Parathyroid adenoma (tissue), 2 donors: ENCODE measurements at regions not wholly inside any gene's neighbourhood (a gene's known extent, or its start where the extent isn't known, plus 50 kb on each side); places are given as distances from the start of the nearest gene placed in this dataset.

Source experiments
- H2AFZ ChIP-seq: fragments of 300-600 bp; sonication (generic); one replicate; pipeline ENCODE4 v1.7.0; 2017; ENCODE audit warnings: antibody characterized with exemption, mild to moderate bottlenecking
- H3K27ac ChIP-seq: fragments of 300-600 bp; sonication (generic); one replicate; pipeline ENCODE4 v1.7.0; 2017
- H3K27me3 ChIP-seq: fragments of 300-600 bp; sonication (generic); one replicate; pipeline ENCODE4 v1.7.0; 2017; ENCODE audit warnings: low read length; ENCODE audit not compliant: control insufficient read depth, insufficient read depth
- H3K36me3 ChIP-seq: fragments of 300-600 bp; sonication (generic); one replicate; pipeline ENCODE4 v1.7.0; 2017; ENCODE audit warnings: low read length; ENCODE audit not compliant: control insufficient read depth, insufficient read depth
- H3K4me1 ChIP-seq: fragments of 300-600 bp; sonication (generic); one replicate; pipeline ENCODE4 v1.7.0; 2017; ENCODE audit warnings: control low read depth
- H3K4me2 ChIP-seq: fragments of 300-600 bp; sonication (generic); one replicate; pipeline ENCODE4 v1.7.0; 2017; ENCODE audit warnings: low read length
- H3K4me3 ChIP-seq: fragments of 300-600 bp; sonication (generic); one replicate; pipeline ENCODE4 v1.7.0; 2017; ENCODE audit warnings: low read depth, low read length
- H3K79me2 ChIP-seq: fragments of 300-600 bp; sonication (generic); one replicate; pipeline ENCODE4 v1.7.0; 2017; ENCODE audit warnings: control low read depth
- H3K9ac ChIP-seq: fragments of 300-600 bp; sonication (generic); one replicate; pipeline ENCODE4 v1.7.0; 2017; ENCODE audit warnings: mild to moderate bottlenecking
- H3K9me3 ChIP-seq: fragments of 300-600 bp; sonication (generic); one replicate; pipeline ENCODE4 v1.7.0; 2017; ENCODE audit warnings: low read length; ENCODE audit not compliant: control insufficient read depth
- CTCF ChIP-seq: fragments of 300-600 bp; sonication (generic); IDR thresholded peaks from one replicate; pipeline ENCODE4 v1.7.0; 2017; ENCODE audit warnings: antibody characterized with exemption, mild to moderate bottlenecking
- donor health status: primary hyperparathyroidism.

- H3K9ac ChIP-seq = no peak overlapping the region
- no peaks in the 10 kb centered on the region for H3K79me2 ChIP-seq
- no peak overlapping the region for H3K4me2 ChIP-seq
- no peak overlapping the region for H2AFZ ChIP-seq
- no peak for TF ChIP-seq CTCF
- no peaks in the 10 kb centered on the region for H3K36me3 ChIP-seq
- no peaks in the 10 kb centered on the region for H3K4me1 ChIP-seq
- H3K4me3 ChIP-seq = no peak overlapping the region
- H3K27ac ChIP-seq = no peak overlapping the region
- no peaks in the 10 kb centered on the region for H3K9me3 ChIP-seq
- no peaks in the 10 kb centered on the region for H3K27me3 ChIP-seq
These were observed 342.7 kb downstream of the TBC1D4 start for GRCh38 chr13:75139291-75139690.

GRCh38 chr13:75137911-75138571 is 343.9 kb downstream of the TBC1D4 start:
- H2AFZ ChIP-seq = no peak overlapping the region
- H3K4me2 ChIP-seq = no peak overlapping the region
- no peak overlapping the region for H3K9ac ChIP-seq
- H3K4me1 ChIP-seq = no peaks in the 10 kb centered on the region
- H3K36me3 ChIP-seq = no peaks in the 10 kb centered on the region
- no peaks in the 10 kb centered on the region for H3K79me2 ChIP-seq
- H3K9me3 ChIP-seq = no peaks in the 10 kb centered on the region
- no peak overlapping the region for H3K27ac ChIP-seq
- H3K27me3 ChIP-seq = no peaks in the 10 kb centered on the region
- TF ChIP-seq CTCF = no peak
- no peak overlapping the region for H3K4me3 ChIP-seq

GRCh38 chr13:75136151-75136550 is 345.8 kb downstream of the TBC1D4 start:
- no peak for TF ChIP-seq CTCF
- Histone ChIP-seq H3K27me3 (no peaks in the 10 kb centered on the region), H3K9me3 (no peaks in the 10 kb centered on the region), H3K9ac (no peak overlapping the region), H3K79me2 (no peaks in the 10 kb centered on the region), H3K4me3 (no peak overlapping the region), H3K27ac (no peak overlapping the region), H2AFZ (no peak overlapping the region), H3K36me3 (no peaks in the 10 kb centered on the region), H3K4me1 (no peaks in the 10 kb centered on the region), H3K4me2 (no peak overlapping the region)

- H3K79me2 ChIP-seq = no peaks in the 10 kb centered on the region
- H3K4me1 ChIP-seq = no peaks in the 10 kb centered on the region
- H3K9ac ChIP-seq = no peak overlapping the region
- TF ChIP-seq CTCF = no peak
- H3K36me3 ChIP-seq = no peaks in the 10 kb centered on the region
- no peak overlapping the region for H3K4me2 ChIP-seq
- no peak overlapping the region for H3K4me3 ChIP-seq
- H3K9me3 ChIP-seq = no peaks in the 10 kb centered on the region
- no peaks in the 10 kb centered on the region for H3K27me3 ChIP-seq
- H3K27ac ChIP-seq = no peak overlapping the region
- no peak overlapping the region for H2AFZ ChIP-seq
These were observed 346.6 kb downstream of the TBC1D4 start for GRCh38 chr13:75135325-75135825.
